K562 (cell line): ENCODE measurements at regions not wholly inside any gene's neighbourhood (a gene's known extent, or its start where the extent isn't known, plus 50 kb on each side); places are given as distances from the start of the nearest gene placed in this dataset.

ENCODE experiments used
- ATAC-seq: fragments of 200-7000 bp; cut with Tn5 transposase; 3 replicates; pipeline ENCODE4 v1.9.1; 2020; ENCODE audit warnings: moderate library complexity
- BruUV-seq: library from RNA; stranded (reverse); fragments of 400-500 nt; replicated peaks from 2 replicates; lab custom pipeline; 2021; lab: Mats Ljungman, UMichigan
- CTCF ChIA-PET: fragments of 300-600 bp; formaldehyde crosslinking; extraction: SDS; loops from one replicate; lab custom pipeline; 2021; ENCODE audit warnings: low intra/inter-chr PET ratio; lab: Yijun Ruan, JAX
- POLR2A ChIA-PET: fragments of 300-600, 350-650 bp; sonication (Branson Sonifier 250); formaldehyde crosslinking; extraction: SDS; loops from one replicate; lab custom pipeline; 2021; ENCODE audit warnings: antibody characterized with exemption, inconsistent platforms; lab: Yijun Ruan, JAX
- DNase-seq, 4 experiments: peaks; one replicate each; pipeline versions ENCODE4 v3.0.0 to v3.0.0-alpha.2; 2011 to 2018; ENCODE audit warnings: low spot score in 3 of 4, mixed read lengths in 3 of 4; ENCODE audit errors: extremely low read depth in 1 of 4
- FAIRE-seq: peaks from 2 replicates; lab custom pipeline; 2011; peaks lifted over from hg19 to GRCh38; lab: Jason Lieb, UNC
- H2AFZ ChIP-seq: 2 replicates; pipeline ENCODE4 v1.6.0; 2011; ENCODE audit warnings: low read depth, low read length, control low read depth, inconsistent platforms
- H3K27ac ChIP-seq: fragments of 200-600 bp; 3 replicates; pipeline ENCODE4 v1.8.0; 2011; ENCODE audit warnings: low read depth, mild to moderate bottlenecking, control low read depth, inconsistent platforms, low read length, moderate library complexity, mixed read lengths; ENCODE audit errors: extremely low read depth
- H3K27me3 ChIP-seq, 2 experiments: fragments of 300-600 bp in 1 of 2; 2 replicates in 1 of 2; 3 replicates in 1 of 2; pipeline versions ENCODE4 v1.6.0 to v1.8.0; 2011; ENCODE audit warnings: inconsistent platforms in 2 of 2, low read length in 2 of 2, mild to moderate bottlenecking in 1 of 2, mixed read lengths in 1 of 2, moderate library complexity in 1 of 2; ENCODE audit not compliant: control insufficient read depth in 2 of 2, insufficient read depth in 2 of 2
- H3K36me3 ChIP-seq: fragments of 300-600 bp; 3 replicates; pipeline ENCODE4 v1.8.0; 2011; ENCODE audit warnings: mild to moderate bottlenecking, low read length, inconsistent platforms; ENCODE audit not compliant: control insufficient read depth, insufficient read depth
- H3K4me1 ChIP-seq, 2 experiments: fragments of 200-600 bp in 1 of 2; replicated peaks in 1 of 2; 2 replicates in 1 of 2; 3 replicates in 1 of 2; pipeline versions ENCODE4 v1.5.1 to v1.8.0; 2011; ENCODE audit warnings: inconsistent platforms in 2 of 2, low read length in 2 of 2, mild to moderate bottlenecking in 1 of 2, mixed read lengths in 1 of 2, moderate library complexity in 1 of 2; ENCODE audit not compliant: control insufficient read depth in 2 of 2, insufficient read depth in 2 of 2
- H3K4me2 ChIP-seq: 2 replicates; pipeline ENCODE4 v1.6.1; 2011; ENCODE audit warnings: low read length, control low read depth, inconsistent platforms, mixed read lengths; ENCODE audit not compliant: insufficient read depth
- H3K4me3 ChIP-seq: fragments of 200-600 bp; sonication (generic), shearing (Covaris generic); 2 replicates; pipeline ENCODE4 v1.5.1; 2016; ENCODE audit warnings: control low read depth, inconsistent platforms
- H3K79me2 ChIP-seq: fragments of 200-600 bp; 3 replicates; pipeline ENCODE4 v1.8.0; 2011; ENCODE audit warnings: low read length, inconsistent platforms; ENCODE audit not compliant: control insufficient read depth, insufficient read depth
- H3K9ac ChIP-seq, 2 experiments: 2 replicates each; pipeline versions ENCODE4 v1.6.0 to v1.6.1; 2011; ENCODE audit warnings: low read depth in 2 of 2, low read length in 2 of 2, control low read depth in 1 of 2, inconsistent platforms in 1 of 2, mild to moderate bottlenecking in 1 of 2, mixed read lengths in 1 of 2; ENCODE audit not compliant: insufficient read depth in 1 of 2
- H3K9me1 ChIP-seq: one replicate; pipeline ENCODE4 v1.6.0; 2011; ENCODE audit warnings: inconsistent platforms, mild to moderate bottlenecking, low read length, moderate library complexity; ENCODE audit not compliant: control insufficient read depth, insufficient read depth
- H3K9me3 ChIP-seq: replicated peaks from 2 replicates; pipeline ENCODE4 v1.5.1; 2011; ENCODE audit warnings: low read depth, low read length, inconsistent platforms; ENCODE audit not compliant: control insufficient read depth, insufficient read depth
- H4K20me1 ChIP-seq: replicated peaks from 2 replicates; pipeline ENCODE4 v1.6.1; 2011; ENCODE audit warnings: low read length, inconsistent platforms, mixed read lengths; ENCODE audit not compliant: control insufficient read depth, insufficient read depth
- ARID1B ChIP-seq: fragments of 450-650 bp; IDR thresholded peaks from 2 replicates; pipeline ENCODE4 v1.6.1; 2016; ENCODE audit warnings: antibody characterized with exemption, mild to moderate bottlenecking, inconsistent platforms
- CBX8 ChIP-seq: fragments of 200-600 bp; sonication (generic); IDR thresholded peaks from 2 replicates; pipeline ENCODE4 v1.6.1; 2012; ENCODE audit warnings: borderline replicate concordance, mixed run types, low read depth, mild to moderate bottlenecking, moderate library complexity, mixed read lengths, low read length, control low read depth, inconsistent platforms; ENCODE audit not compliant: poor library complexity, severe bottlenecking; ENCODE audit errors: extremely low read depth
- CREB1 ChIP-seq, 2 experiments: sonication (generic) in 1 of 2; formaldehyde crosslinking in 1 of 2; IDR thresholded peaks; 2 replicates each; pipeline versions ENCODE4 v1.6.1 to v1.8.0; 2012 to 2022; ENCODE audit warnings: inconsistent platforms in 1 of 2, mild to moderate bottlenecking in 1 of 2, missing genetic modification reagents in 1 of 2, moderate library complexity in 1 of 2
- EP400 ChIP-seq: fragments of 450-650 bp; IDR thresholded peaks from 2 replicates; pipeline ENCODE4 v1.6.1; 2017; ENCODE audit warnings: antibody characterized with exemption, mild to moderate bottlenecking, moderate library complexity
- ETV1 ChIP-seq: fragments of 450-650 bp; conservative IDR thresholded peaks from 2 replicates; pipeline ENCODE4 v1.6.1; 2016; ENCODE audit warnings: missing genetic modification characterization, control low read depth, low read depth, missing compliant biosample characterization
- KAT8 ChIP-seq: fragments of 450-650 bp; IDR thresholded peaks from 2 replicates; pipeline ENCODE4 v1.6.1; 2016; ENCODE audit warnings: low read depth, mild to moderate bottlenecking
- MAFF ChIP-seq: IDR thresholded peaks from 2 replicates; pipeline ENCODE4 v1.6.1; 2012; ENCODE audit warnings: low read length, improper control_type of control experiment
- NRF1 ChIP-seq, 2 experiments: fragments of 450-650 bp; IDR thresholded peaks in 1 of 2; conservative IDR thresholded peaks in 1 of 2; 2 replicates each; pipeline ENCODE4 v1.6.1; 2014; ENCODE audit warnings: mild to moderate bottlenecking in 2 of 2
- PCBP1 ChIP-seq: fragments of 200-400 bp; formaldehyde crosslinking; IDR thresholded peaks from 2 replicates; pipeline ENCODE4 v1.6.1; 2018; ENCODE audit warnings: mild to moderate bottlenecking, low read depth, low read length; ENCODE audit not compliant: poor library complexity, severe bottlenecking
- POLR2AphosphoS2 ChIP-seq: IDR thresholded peaks from 2 replicates; pipeline ENCODE4 v1.6.1; 2012; ENCODE audit warnings: low read length, improper control_type of control experiment
- TCF7 ChIP-seq: sonication (generic); IDR thresholded peaks from 2 replicates; pipeline ENCODE4 v1.6.1; 2016; ENCODE audit warnings: antibody characterized with exemption, borderline replicate concordance
- TCFL5 ChIP-seq: fragments of 250-450 bp; sonication (Bioruptor Pico); conservative IDR thresholded peaks from 2 replicates; pipeline ENCODE4 v1.6.1; 2021; ENCODE audit warnings: mild to moderate bottlenecking, moderate library complexity, matching md5 sums
- TEAD2 ChIP-seq: fragments of 450-650 bp; IDR thresholded peaks from 2 replicates; pipeline ENCODE4 v1.6.1; 2016; ENCODE audit warnings: missing genetic modification characterization, control low read depth, missing compliant biosample characterization
- ZNF384 ChIP-seq: IDR thresholded peaks from 2 replicates; pipeline ENCODE4 v1.6.1; 2012; ENCODE audit warnings: low read depth, low read length, improper control_type of control experiment
- ZNF445 ChIP-seq: fragments of 250-450 bp; sonication (Bioruptor Pico); IDR thresholded peaks from 2 replicates; pipeline ENCODE4 v1.4.0; 2020; ENCODE audit warnings: low read depth, mild to moderate bottlenecking, moderate library complexity
- ZNF655 ChIP-seq: fragments of 250-450 bp; sonication (Bioruptor Pico); IDR thresholded peaks from 2 replicates; pipeline ENCODE4 v1.5.0; 2021
- ZNF780A ChIP-seq: fragments of 250-450 bp; sonication (Bioruptor Pico); IDR thresholded peaks from 2 replicates; pipeline ENCODE4 v1.5.0; 2021; ENCODE audit warnings: mild to moderate bottlenecking
- WGBS: fragments of 100-300 bp; shearing (Covaris generic); methylation state at CpG from one replicate; pipeline ENCODE4 v1.1.6; 2016; ENCODE audit warnings: low coverage, mixed read lengths; ENCODE audit not compliant: insufficient coverage; ENCODE audit errors: missing lambda C conversion rate; 5-methylcytosine and 5-hydroxymethylcytosine counted together
- in situ Hi-C: fragments of 300-500 bp; cut with MboI; formaldehyde crosslinking; loops from 4 replicates; pipeline ENCODE4 v1.15.0; 2018; ENCODE audit warnings: inconsistent platforms, mixed read lengths
- intact Hi-C: fragments of 100-400 bp; cut with micrococcal nuclease; formaldehyde crosslinking; loops from 2 replicates; pipeline ENCODE4 v1.14.2; 2022

GRCh38 chr20:6954219-6954618 lies 186.7 kb downstream of the BMP2 start:
- FAIRE-seq (no peak), ATAC-seq (no peak), DNase-seq (no peak)
- H3K4me3 ChIP-seq, result no peak overlapping the region
- H3K27ac ChIP-seq, result no peak overlapping the region
- no peaks in the 10 kb centered on the region for H3K36me3 ChIP-seq
- intact Hi-C loops (no loop called here), in situ Hi-C loops (no loop called here)
- H3K27me3 ChIP-seq, result no peaks in the 10 kb centered on the region
- WGBS, result 0% methylated on average over 2 of the region's 2 CpGs
- no TSS peak for BruUV-seq
- no peak for TF ChIP-seq NRF1 (conservative IDR thresholded peaks at IDR 0.05 in 1 of 2, IDR thresholded peaks at IDR 0.05 in 1 of 2)
- TF ChIP-seq TCF7, result no peak
- no peak for TF ChIP-seq TCFL5
- TF ChIP-seq TEAD2, result no peak
- no peak for TF ChIP-seq ZNF445 (CRISPR knock-in tag)
- no peak for TF ChIP-seq CBX8
- H3K4me1 ChIP-seq, result no peaks in the 10 kb centered on the region
- H4K20me1 ChIP-seq, result no peaks in the 10 kb centered on the region
- H3K9ac ChIP-seq, result no peak overlapping the region
- CTCF ChIA-PET, result no interaction called here
- POLR2A ChIA-PET, result no interaction called here
- H3K9me1 ChIP-seq, result no peaks in the 10 kb centered on the region
- H3K79me2 ChIP-seq, result no peaks in the 10 kb centered on the region
- no peak overlapping the region for H2AFZ ChIP-seq
- no peaks in the 10 kb centered on the region for H3K9me3 ChIP-seq
- no peak overlapping the region for H3K4me2 ChIP-seq

GRCh38 chr20:6956056-6956455 lies 188.6 kb downstream of the BMP2 start:
- 0% methylated on average over 2 of the region's 2 CpGs for whole genome bisulfite sequencing
- intact Hi-C loops, result no loop called here

More at GRCh38 chr20:6956056-6956455, 188.6 kb downstream of the BMP2 start:
- Histone ChIP-seq H3K4me3 (no peak overlapping the region), H3K4me2 (no peak overlapping the region), H3K4me1 (no peaks in the 10 kb centered on the region), H3K9ac (no peak overlapping the region), H2AFZ (no peak overlapping the region), H3K27ac (no peak overlapping the region), H3K27me3 (no peaks in the 10 kb centered on the region), H3K9me1 (no peaks in the 10 kb centered on the region), H3K36me3 (no peaks in the 10 kb centered on the region), H3K79me2 (no peaks in the 10 kb centered on the region), H4K20me1 (no peaks in the 10 kb centered on the region), H3K9me3 (no peaks in the 10 kb centered on the region)
- DNase-seq, result no peak
- POLR2A ChIA-PET, result no interaction called here
- in situ Hi-C loops, result no loop called here
- CTCF ChIA-PET, result no interaction called here
- FAIRE-seq, result no peak
- no peak for ATAC-seq
- no TSS peak for BruUV-seq
- no peak for TF ChIP-seq ARID1B
- no peak for TF ChIP-seq EP400
- TF ChIP-seq MAFF, result no peak
- TF ChIP-seq CREB1 (IDR thresholded peaks at IDR 0.05), result no peak
- no peak for TF ChIP-seq CREB1 (CRISPR knock-in tag; IDR thresholded peaks at IDR 0.05)
- TF ChIP-seq ZNF384, result no peak
- no peak for TF ChIP-seq PCBP1
- TF ChIP-seq ZNF780A (CRISPR knock-in tag), result no peak
- TF ChIP-seq ZNF655 (CRISPR knock-in tag), result no peak
- no peak for TF ChIP-seq ETV1 (tag)
- no peak for TF ChIP-seq POLR2AphosphoS2
- TF ChIP-seq KAT8, result no peak
